GM19238 (cell line): ENCODE measurements at regions not wholly inside any gene's neighbourhood (a gene's known extent, or its start where the extent isn't known, plus 50 kb on each side); places are given as distances from the start of the nearest gene placed in this dataset.
"Not testable (repeated sequence)": the region's sequence is repeated elsewhere in the genome, so short reads cannot be mapped to it uniquely, and the experiment has no call there.

Source experiments
- DNase-seq: peaks from one replicate; pipeline ENCODE4 v3.0.0; 2011; ENCODE audit warnings: low spot score; ENCODE audit not compliant: insufficient read length

DNA sequence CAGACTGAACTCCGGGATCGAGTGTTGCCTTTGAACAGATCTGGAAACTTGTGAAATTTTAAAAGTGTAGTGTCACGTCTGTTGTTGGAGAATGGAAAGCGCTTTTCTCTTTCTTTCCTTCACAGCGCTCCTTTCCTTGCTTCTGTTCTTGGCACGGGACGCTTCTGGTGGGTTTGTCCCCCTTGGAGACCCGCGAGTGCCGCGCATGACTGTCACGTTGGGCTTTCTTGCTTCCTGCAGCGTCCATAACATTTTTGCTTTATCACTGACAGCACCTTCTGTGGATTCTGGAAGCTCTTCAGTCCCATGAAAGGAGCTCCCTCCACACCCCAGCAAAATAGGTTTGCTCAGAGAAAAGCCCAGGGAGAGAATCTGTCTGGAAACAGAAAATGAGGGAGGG, 193.0 kb upstream of the TMEM132C start:
- DNase-seq: no peak

DNA sequence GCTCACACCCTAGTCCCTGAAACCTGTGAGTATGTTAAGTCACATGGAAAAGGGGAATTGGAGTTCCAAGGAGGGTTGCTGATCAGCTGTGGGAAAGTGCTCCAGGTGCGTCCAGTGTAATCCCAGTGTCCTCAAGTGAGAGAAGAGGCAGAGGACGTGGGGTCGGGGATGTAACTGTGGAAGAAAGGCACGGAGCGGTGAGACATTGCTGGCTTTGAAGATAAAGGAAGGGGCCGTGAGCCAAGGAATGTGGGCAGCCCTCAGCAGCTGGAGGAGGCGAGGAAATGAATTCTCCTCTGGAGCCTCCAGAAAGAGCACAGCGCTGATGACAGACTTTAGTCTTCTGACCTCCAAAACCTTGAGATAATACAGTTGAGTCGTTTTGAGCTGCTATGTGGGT, 191.6 kb upstream of the TMEM132C start:
- DNase-seq: no peak

- DNase-seq: no peak
These were observed 190.8 kb upstream of the TMEM132C start for GRCh38 chr12:128076188-128076587.

DNA sequence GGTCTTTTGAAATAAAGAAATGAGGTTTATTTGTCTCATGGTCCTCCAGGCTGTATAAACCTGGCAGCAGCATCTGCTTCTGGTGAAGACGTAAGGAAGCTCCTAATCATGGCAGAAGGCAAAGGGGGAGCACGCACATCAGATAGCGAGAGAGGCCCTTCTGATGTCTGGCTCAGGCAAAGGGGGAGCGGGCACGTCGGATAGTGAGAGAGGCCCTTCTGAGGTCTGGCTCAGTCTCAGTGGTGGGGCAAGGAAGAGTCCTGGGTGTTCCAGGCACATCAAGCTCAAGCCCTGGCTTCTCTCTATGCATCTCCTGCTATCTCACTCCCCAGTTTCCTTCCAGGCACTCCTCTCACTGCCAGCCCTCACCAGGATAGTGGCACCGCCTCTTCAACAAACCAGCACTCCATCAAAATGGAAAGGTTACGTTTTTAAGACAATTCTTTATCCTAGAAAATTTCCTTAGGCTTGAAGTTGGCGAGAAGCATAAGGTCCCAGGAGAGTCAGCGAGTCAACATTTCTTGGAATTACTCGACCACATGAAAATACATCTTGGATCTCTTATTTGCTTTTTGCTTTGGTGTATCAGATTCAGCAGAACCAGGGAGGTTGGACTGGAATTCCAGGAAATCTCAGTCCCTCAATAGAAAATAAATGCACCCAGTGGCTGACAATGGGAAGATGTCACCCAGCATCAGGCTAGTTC, 189.6 kb upstream of the TMEM132C start:
- no peak for DNase-seq

- DNase-seq: no peak
These were observed 189.1 kb upstream of the TMEM132C start for GRCh38 chr12:128077917-128078298.

- no peak for DNase-seq
These were observed 188.5 kb upstream of the TMEM132C start for GRCh38 chr12:128078301-128078971.

DNA sequence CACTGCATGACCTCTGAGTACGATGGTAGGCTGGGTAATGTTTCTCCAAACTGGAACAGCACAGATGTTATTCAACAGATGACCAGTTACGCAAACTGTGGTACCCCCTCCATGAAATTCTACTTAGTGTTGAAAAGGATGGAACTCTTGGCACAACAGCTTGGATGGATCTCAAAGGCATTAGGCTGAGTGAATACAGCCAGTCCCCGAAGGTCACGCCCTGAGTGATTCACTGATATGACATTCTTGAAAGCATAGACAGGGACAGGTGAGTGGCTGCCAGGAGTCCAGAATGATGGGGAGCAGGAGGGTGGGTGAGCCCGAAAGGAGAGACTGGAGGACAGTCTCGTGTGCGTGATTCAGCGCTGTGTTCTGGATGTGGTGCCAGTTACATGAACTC, 187.5 kb upstream of the TMEM132C start:
- DNase-seq: no peak

GRCh38 chr12:128083132-128083729, 183.7 kb upstream of the TMEM132C start:
- no peak for DNase-seq

DNA sequence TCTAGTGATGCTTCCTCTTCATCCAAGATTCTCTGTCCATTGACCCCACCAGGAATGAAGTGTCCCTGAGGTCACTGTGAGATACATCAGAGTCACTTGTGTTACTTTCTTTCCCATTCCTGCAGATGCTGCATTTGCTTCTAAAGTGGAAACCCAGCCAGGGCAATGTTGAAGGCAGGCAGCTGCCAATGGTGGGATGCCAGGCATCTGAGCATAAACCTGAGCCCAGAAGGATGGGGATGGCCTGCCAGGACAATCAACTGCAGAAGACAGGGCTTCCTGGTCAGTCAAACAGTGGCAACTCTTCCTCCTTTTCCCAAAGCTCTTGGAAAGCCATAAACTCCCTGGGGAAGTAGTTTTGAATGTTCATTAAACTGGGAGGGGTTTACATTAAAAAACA, 178.0 kb upstream of the TMEM132C start:
- DNase-seq: no peak

DNA sequence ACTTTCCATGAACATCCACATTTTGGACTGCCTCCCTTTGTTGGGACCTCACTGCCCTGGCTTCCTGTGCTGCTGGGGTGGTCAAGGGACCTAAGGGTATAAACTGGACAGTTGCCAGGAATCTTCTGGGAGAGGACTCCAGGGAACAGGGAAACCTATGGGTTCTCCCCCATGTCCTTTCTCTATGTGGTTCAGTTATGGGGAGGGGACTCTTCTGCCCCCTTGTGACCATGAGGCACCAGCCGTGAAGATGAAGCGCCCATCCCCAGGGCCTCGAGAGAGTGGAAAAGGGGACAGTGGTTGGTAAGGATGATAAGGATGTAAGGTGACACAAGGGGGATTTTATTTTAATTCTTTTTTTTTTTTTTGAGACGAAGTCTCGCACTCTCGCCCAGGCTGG, 177.0 kb upstream of the TMEM132C start:
- no peak for DNase-seq

GRCh38 chr12:128091101-128091720, 175.8 kb upstream of the TMEM132C start:
- no peak for DNase-seq

GRCh38 chr12:128091951-128092382, 175.0 kb upstream of the TMEM132C start:
- no peak for DNase-seq

- DNase-seq: no peak
These were observed 168.2 kb upstream of the TMEM132C start for GRCh38 chr12:128098730-128099129.

DNA sequence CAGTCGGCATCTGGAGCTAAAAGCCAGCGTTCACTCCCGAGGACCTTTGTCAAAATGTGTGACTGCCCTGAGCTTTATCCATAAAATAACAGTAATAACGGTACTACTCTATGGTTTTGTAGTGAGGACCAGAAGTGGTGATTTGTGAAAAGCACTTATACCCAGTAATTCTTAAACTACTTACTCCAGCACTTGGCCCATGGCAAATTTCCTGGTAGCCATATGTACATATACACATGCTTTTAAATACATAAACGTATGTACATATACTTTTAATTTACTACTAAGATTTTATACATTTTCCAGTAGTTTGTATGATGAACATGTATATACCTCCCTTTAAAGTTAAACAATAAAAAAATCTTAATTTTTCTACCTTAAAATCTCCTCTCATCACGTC, 163.8 kb upstream of the TMEM132C start:
- DNase-seq: no peak

- DNase-seq: no peak
These were observed 157.7 kb upstream of the TMEM132C start for GRCh38 chr12:128109236-128109635.

- DNase-seq: no peak
These were observed 157.3 kb upstream of the TMEM132C start for GRCh38 chr12:128109636-128110035.

- no peak for DNase-seq
These were observed 155.6 kb upstream of the TMEM132C start for GRCh38 chr12:128111333-128111732.

GRCh38 chr12:128111951-128112350, 155.0 kb upstream of the TMEM132C start:
- no peak for DNase-seq

DNA sequence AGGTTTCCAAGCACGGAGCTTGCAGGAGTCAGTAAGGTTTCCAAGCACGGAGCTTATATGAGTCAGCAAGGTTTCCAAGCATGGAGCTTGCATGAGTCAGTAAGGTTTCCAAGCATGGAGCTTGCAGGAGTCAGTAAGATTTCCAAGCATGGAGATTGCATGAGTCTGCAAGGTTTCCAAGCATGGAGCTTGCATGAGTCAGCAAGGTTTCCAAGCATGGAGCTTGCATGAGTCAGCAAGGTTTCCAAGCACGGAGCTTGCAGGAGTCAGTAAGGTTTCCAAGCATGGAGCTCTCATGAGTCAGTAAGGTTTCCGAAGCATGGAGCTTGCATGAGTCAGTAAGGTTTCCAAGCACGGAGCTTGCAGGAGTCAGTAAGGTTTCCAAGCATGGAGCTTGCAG, 153.7 kb upstream of the TMEM132C start:
- DNase-seq: not testable (repeated sequence)

GRCh38 chr12:128114485-128114884, 152.5 kb upstream of the TMEM132C start:
- DNase-seq: no peak

- DNase-seq: no peak
These were observed 150.4 kb upstream of the TMEM132C start for GRCh38 chr12:128116537-128116936.

DNA sequence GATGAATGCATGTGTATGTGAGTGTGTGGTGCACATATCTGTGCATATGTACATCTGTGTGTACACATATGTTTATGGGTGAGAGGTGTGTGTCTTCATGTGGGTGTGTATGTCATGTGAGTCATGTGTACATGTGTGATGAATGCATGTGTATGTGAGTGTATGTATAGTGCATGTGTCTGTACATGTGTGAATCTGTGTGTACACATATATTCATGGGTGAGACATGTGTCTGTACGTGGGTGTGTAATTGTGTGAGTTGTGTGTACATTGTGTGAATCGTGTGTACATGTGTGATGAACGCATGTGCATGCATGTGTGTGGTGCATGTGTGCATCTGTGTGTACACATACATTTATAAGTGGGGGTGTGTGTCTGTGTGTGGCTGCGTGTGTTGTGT, 146.9 kb upstream of the TMEM132C start:
- no peak for DNase-seq
